Lower leg skin (tissue), 4 donors: ENCODE measurements at regions not wholly inside any gene's neighbourhood (a gene's known extent, or its start where the extent isn't known, plus 50 kb on each side); places are given as distances from the start of the nearest gene placed in this dataset.

Experiments
- DNase-seq, 2 donors: peaks; one replicate each; pipeline ENCODE4 v3.0.0-alpha.2; 2019; ENCODE audit warnings: low spot score in 2 of 2
- H3K4me3 ChIP-seq: fragments of 200-600 bp; sonication (generic); 2 replicates; pipeline ENCODE4 v1.5.1; 2017; ENCODE audit warnings: mild to moderate bottlenecking, low read depth; ENCODE audit not compliant: poor library complexity, severe bottlenecking
- CTCF ChIP-seq, 3 donors: fragments of 450-650 bp; IDR thresholded peaks; one replicate each; pipeline ENCODE4 v1.5.1; 2016; ENCODE audit warnings: antibody characterized with exemption in 3 of 3, mild to moderate bottlenecking in 3 of 3, moderate library complexity in 2 of 3
- POLR2A ChIP-seq, 2 donors: fragments of 450-650 bp; IDR thresholded peaks; one replicate each; pipeline ENCODE4 v1.6.1; 2016 to 2017; ENCODE audit warnings: antibody characterized with exemption in 2 of 2, mild to moderate bottlenecking in 1 of 2, moderate library complexity in 1 of 2
- WGBS, 2 donors: methylation state at CpG; one replicate each; pipeline ENCODE4 v1.1.5; 2018; 5-methylcytosine and 5-hydroxymethylcytosine counted together
- intact Hi-C: fragments of 100-400 bp; cut with DNase I; formaldehyde crosslinking; loops from one replicate; pipeline ENCODE4 v1.15.0; 2023; ENCODE audit warnings: low total_unique reads

- WGBS, 2 donors: 70 to 71% methylated on average over 7 of the region's 7 CpGs
- DNase-seq: no peak
- intact Hi-C loops: loop anchor here (10.0 kb wide), 1 partner anchor 275 kb away; no protein-coding TSS in a partner anchor
- no peak overlapping the region for H3K4me3 ChIP-seq
- TF ChIP-seq POLR2A (IDR thresholded peaks at IDR 0.05) (no peak), CTCF (IDR thresholded peaks at IDR 0.05) (no peak)
These were observed 242.2 kb downstream of the SPTSSA start for GRCh38 chr14:34219661-34220377.

GRCh38 chr14:34218881-34219280, 243.2 kb downstream of the SPTSSA start:
- 79 to 82% methylated on average over 2 of the region's 2 CpGs for WGBS, 2 donors
- no peak overlapping the region for H3K4me3 ChIP-seq
- TF ChIP-seq POLR2A (IDR thresholded peaks at IDR 0.05): no peak
- TF ChIP-seq CTCF (IDR thresholded peaks at IDR 0.05): no peak
- intact Hi-C loops: no loop called here
- DNase-seq: no peak

GRCh38 chr14:34214961-34215360, 247.1 kb downstream of the SPTSSA start:
- TF ChIP-seq POLR2A (IDR thresholded peaks at IDR 0.05) (no peak), CTCF (IDR thresholded peaks at IDR 0.05) (no peak)
- DNase-seq: no peak
- intact Hi-C loops: no loop called here
- H3K4me3 ChIP-seq: no peak overlapping the region
- 82 to 91% methylated on average over 5 of the region's 5 CpGs for WGBS, 2 donors

GRCh38 chr14:34213332-34213731, 248.7 kb downstream of the SPTSSA start:
- no peak for DNase-seq

GRCh38 chr14:34212172-34212929, 249.7 kb downstream of the SPTSSA start:
- 72 to 76% methylated on average over 7 of the region's 7 CpGs for WGBS, 2 donors
- TF ChIP-seq POLR2A (IDR thresholded peaks at IDR 0.05): no peak
- no peak for TF ChIP-seq CTCF (IDR thresholded peaks at IDR 0.05)
- H3K4me3 ChIP-seq: no peak overlapping the region
- intact Hi-C loops: no loop called here
- no peak for DNase-seq

More at GRCh38 chr14:34213332-34213731, 248.7 kb downstream of the SPTSSA start:
- WGBS, 2 donors: 78 to 80% methylated on average over 10 of the region's 10 CpGs
- TF ChIP-seq CTCF (IDR thresholded peaks at IDR 0.05) (no peak), POLR2A (IDR thresholded peaks at IDR 0.05) (no peak)
- H3K4me3 ChIP-seq: no peak overlapping the region
- intact Hi-C loops: no loop called here
